ENCODE measurements at regions not wholly inside any gene's neighbourhood (a gene's known extent, or its start where the extent isn't known, plus 50 kb on each side); places are given as distances from the start of the nearest gene placed in this dataset.

DNA sequence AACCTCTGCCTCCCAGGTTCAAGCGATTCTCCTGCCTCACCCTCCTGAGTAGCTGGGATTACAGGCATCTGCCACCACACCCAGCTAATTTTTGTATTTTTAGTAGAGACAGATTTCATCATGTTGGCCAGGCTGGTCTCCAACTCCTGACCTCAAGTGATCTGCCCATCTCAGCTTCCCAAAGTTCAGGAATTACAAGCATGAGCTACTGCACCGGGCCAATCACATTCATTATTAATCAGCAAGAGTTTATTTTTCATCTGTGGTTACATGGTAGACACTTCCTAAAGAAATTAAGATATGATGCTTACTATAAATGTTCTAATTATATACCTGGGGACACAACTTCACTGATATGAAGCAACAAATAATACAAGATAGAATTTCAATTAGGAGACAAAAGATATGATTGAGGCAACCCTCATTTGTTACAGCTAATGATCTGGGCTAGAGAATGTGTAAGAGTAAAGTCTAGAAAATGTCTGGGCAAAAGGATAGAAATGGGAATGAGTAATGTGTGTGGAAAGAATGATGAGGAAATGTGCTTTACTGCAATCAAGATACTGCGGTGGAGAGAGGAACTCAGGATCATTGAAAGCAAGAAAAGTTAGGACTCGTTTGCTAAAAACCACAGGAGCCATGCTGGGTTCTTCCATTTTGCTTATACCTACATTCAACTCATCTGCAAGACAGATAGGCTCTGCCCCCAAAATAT, 366.8 kb downstream of the ZIC1 start:
- Histone ChIP-seq H3K27me3 (no peaks in the 10 kb centered on the region), H3K36me3 (no peaks in the 10 kb centered on the region), H3K27ac (no peak overlapping the region), H3K4me1 (no peaks in the 10 kb centered on the region), H3K9me3 (no peaks in the 10 kb centered on the region), H3K4me3 (no peak overlapping the region)
- TF ChIP-seq, protein P1, sequence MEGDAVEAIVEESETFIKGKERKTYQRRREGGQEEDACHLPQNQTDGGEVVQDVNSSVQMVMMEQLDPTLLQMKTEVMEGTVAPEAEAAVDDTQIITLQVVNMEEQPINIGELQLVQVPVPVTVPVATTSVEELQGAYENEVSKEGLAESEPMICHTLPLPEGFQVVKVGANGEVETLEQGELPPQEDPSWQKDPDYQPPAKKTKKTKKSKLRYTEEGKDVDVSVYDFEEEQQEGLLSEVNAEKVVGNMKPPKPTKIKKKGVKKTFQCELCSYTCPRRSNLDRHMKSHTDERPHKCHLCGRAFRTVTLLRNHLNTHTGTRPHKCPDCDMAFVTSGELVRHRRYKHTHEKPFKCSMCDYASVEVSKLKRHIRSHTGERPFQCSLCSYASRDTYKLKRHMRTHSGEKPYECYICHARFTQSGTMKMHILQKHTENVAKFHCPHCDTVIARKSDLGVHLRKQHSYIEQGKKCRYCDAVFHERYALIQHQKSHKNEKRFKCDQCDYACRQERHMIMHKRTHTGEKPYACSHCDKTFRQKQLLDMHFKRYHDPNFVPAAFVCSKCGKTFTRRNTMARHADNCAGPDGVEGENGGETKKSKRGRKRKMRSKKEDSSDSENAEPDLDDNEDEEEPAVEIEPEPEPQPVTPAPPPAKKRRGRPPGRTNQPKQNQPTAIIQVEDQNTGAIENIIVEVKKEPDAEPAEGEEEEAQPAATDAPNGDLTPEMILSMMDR (IDR thresholded peaks at IDR 0.05) = no peak
- no peak for DNase-seq (ENCODE audit: low spot score in 2 of 2)
- intact Hi-C loops (cut with DNase I) = no loop called here

DNA sequence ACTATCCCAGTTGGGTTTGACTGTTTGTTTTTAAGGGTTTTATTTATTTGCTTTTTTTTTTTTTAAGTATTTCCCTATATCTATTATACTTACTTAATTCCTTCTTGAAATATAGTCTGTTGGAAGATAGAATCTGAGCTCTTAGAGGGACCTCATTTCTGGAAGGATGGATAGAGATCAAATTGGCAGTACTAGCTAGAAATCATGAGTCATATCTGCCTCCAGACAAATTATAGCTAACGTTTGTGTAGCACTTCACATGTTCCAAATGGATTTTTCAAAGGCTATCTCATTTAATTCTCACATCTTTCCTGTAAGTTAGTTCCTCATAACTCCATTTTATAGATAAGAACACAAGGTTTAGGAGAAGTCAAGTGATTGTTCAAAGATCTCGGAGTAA, 384.7 kb downstream of the ZIC1 start:
- intact Hi-C loops (cut with DNase I) = no loop called here
- Histone ChIP-seq H3K4me3 (no peak overlapping the region), H3K4me1 (no peaks in the 10 kb centered on the region), H3K36me3 (no peaks in the 10 kb centered on the region), H3K27ac (no peak overlapping the region), H3K9me3 (no peaks in the 10 kb centered on the region), H3K27me3 (no peaks in the 10 kb centered on the region)
- TF ChIP-seq, protein P1 (IDR thresholded peaks at IDR 0.05) = no peak
- no peak for DNase-seq (ENCODE audit: low spot score in 2 of 2)

DNA sequence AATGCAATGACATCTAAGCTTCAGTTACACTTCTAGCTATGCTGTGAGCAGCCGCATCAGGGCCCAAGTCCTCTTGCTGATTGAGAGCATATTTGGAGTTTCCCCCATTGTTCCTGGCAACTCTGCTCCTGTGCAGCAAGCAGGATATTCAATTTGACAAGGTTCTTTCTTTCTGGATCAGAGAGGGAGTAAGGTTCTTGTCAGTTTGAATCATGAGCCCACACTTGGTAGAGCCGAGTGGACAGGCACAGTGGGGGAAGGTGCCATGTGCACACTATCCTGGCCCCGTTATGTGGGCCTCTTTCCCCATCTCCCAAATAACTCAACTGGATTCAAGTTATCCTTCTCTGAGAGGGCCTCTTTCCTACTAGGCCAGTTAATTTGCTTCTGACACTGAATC, 385.4 kb downstream of the ZIC1 start:
- no peak overlapping the region for H3K27ac ChIP-seq
- DNase-seq (ENCODE audit: low spot score in 2 of 2) = no peak
- H3K9me3 ChIP-seq = no peaks in the 10 kb centered on the region
- H3K4me1 ChIP-seq = no peaks in the 10 kb centered on the region
- H3K36me3 ChIP-seq = no peaks in the 10 kb centered on the region
- TF ChIP-seq, protein P1 (IDR thresholded peaks at IDR 0.05) = no peak
- no peak overlapping the region for H3K4me3 ChIP-seq
- intact Hi-C loops (cut with DNase I) = no loop called here
- no peaks in the 10 kb centered on the region for H3K27me3 ChIP-seq

DNA sequence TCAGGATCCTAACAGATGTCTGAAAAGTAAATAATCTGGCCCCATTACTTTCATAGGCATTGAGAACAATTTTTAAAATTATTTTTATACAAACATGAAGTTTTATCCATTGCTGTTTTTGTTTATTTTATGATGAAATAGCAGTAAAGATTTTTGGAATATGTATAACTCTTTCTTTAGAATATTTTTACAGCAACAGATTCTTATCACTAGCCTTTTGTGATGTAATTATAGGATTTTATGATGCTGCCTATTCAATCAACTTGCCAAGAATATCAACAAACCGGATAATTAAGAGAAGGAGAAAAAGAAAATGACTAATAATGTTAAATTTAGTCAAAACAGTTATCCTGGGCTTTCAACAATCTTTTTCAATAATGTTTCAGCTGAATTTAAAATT, 386.3 kb downstream of the ZIC1 start:
- no peak for DNase-seq (ENCODE audit: low spot score in 2 of 2)
- TF ChIP-seq, protein P1 (IDR thresholded peaks at IDR 0.05) = no peak
- H3K4me1 ChIP-seq = no peaks in the 10 kb centered on the region
- H3K27ac ChIP-seq = no peak overlapping the region
- H3K4me3 ChIP-seq = no peak overlapping the region
- H3K9me3 ChIP-seq = no peaks in the 10 kb centered on the region
- intact Hi-C loops (cut with DNase I) = no loop called here
- H3K36me3 ChIP-seq = no peaks in the 10 kb centered on the region
- H3K27me3 ChIP-seq = no peaks in the 10 kb centered on the region

DNA sequence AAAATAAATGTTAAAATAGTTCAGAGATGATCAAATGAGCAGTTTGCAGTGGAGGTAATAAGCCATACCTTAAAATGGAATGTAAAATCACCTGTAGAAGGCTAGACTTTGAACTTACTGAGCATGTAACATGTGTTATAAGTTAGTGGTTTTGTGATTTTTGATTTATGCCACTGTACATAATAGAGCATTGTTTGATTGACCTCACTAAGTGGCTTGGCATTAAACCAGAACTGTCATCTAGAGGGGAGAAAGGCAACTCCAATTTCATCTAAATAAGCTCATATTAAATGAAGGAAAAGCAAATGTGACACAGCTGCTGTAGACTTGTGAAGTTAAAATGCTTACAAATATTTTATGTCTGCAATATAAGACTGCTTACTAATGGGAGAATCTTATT, 387.9 kb downstream of the ZIC1 start:
- TF ChIP-seq, protein P1 (IDR thresholded peaks at IDR 0.05) = no peak
- Histone ChIP-seq H3K36me3 (no peaks in the 10 kb centered on the region), H3K27me3 (no peaks in the 10 kb centered on the region), H3K9me3 (no peaks in the 10 kb centered on the region), H3K27ac (no peak overlapping the region), H3K4me1 (no peaks in the 10 kb centered on the region), H3K4me3 (no peak overlapping the region)
- intact Hi-C loops (cut with DNase I) = no loop called here
- no peak for DNase-seq (ENCODE audit: low spot score in 2 of 2)

DNA sequence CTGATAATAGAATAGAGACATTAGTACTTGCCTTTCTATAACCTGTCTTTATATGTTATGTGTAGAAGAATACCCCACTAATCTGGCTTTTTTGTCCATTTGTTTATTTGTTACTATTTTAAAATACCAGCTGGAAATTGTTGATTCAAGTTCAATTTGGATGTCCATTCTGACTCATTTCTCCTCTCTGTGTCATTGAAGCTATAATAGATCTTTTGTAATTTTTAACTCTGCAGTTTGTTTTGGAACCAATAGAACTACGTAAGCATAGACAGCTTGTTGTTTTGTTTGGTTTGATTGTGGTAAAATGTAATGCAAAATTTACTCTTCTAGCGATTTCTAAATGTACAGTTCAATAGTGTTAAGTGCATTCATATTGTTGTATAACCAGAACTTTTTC, 390.4 kb downstream of the ZIC1 start:
- intact Hi-C loops (cut with DNase I) = no loop called here
- Histone ChIP-seq H3K9me3 (no peaks in the 10 kb centered on the region), H3K27ac (no peak overlapping the region), H3K4me1 (no peaks in the 10 kb centered on the region), H3K27me3 (no peaks in the 10 kb centered on the region), H3K36me3 (no peaks in the 10 kb centered on the region), H3K4me3 (no peak overlapping the region)
- DNase-seq (ENCODE audit: low spot score in 2 of 2) = no peak
- TF ChIP-seq, protein P1 (IDR thresholded peaks at IDR 0.05) = no peak

All from ascending aorta (tissue), 2 donors.